ENCODE measurements at regions not wholly inside any gene's neighbourhood (a gene's known extent, or its start where the extent isn't known, plus 50 kb on each side); places are given as distances from the start of the nearest gene placed in this dataset.
"Not testable (repeated sequence)": the region's sequence is repeated elsewhere in the genome, so short reads cannot be mapped to it uniquely, and the experiment has no call there.

- DNase-seq: not testable (repeated sequence)
Measured at GRCh38 chrX:3972104-3972858, 258.8 kb upstream of the PRKX start.

GRCh38 chrX:3968749-3969148, 255.3 kb upstream of the PRKX start:
- DNase-seq: no peak

GRCh38 chrX:3963980-3964379, 250.5 kb upstream of the PRKX start:
- no peak for DNase-seq

- DNase-seq: no peak
Measured at GRCh38 chrX:3962511-3963311, 249.3 kb upstream of the PRKX start.

- no peak for DNase-seq
Measured at GRCh38 chrX:3960952-3961351, 247.5 kb upstream of the PRKX start.

GRCh38 chrX:3951859-3952258, 238.4 kb upstream of the PRKX start:
- no peak for DNase-seq

GRCh38 chrX:3950373-3950772, 236.9 kb upstream of the PRKX start:
- no peak for DNase-seq

GRCh38 chrX:3943965-3944364, 230.5 kb upstream of the PRKX start:
- no peak for DNase-seq

- DNase-seq: no peak
Measured at GRCh38 chrX:3940000-3940610, 226.7 kb upstream of the PRKX start.

- DNase-seq: no peak
Measured at GRCh38 chrX:3938587-3938986, 225.1 kb upstream of the PRKX start.

GRCh38 chrX:3935196-3935595, 221.7 kb upstream of the PRKX start:
- not testable (repeated sequence) for DNase-seq

GRCh38 chrX:3920424-3921017, 207.1 kb upstream of the PRKX start:
- not testable (repeated sequence) for DNase-seq

GRCh38 chrX:3919668-3920423, 206.4 kb upstream of the PRKX start:
- DNase-seq: not testable (repeated sequence)

- DNase-seq: not testable (repeated sequence)
Measured at GRCh38 chrX:3914813-3915212, 201.4 kb upstream of the PRKX start.

GRCh38 chrX:3914059-3914458, 200.6 kb upstream of the PRKX start:
- DNase-seq: not testable (repeated sequence)

- DNase-seq: not testable (repeated sequence)
Measured at GRCh38 chrX:3911012-3911411, 197.6 kb upstream of the PRKX start.

GRCh38 chrX:3910611-3911010, 197.2 kb upstream of the PRKX start:
- DNase-seq: not testable (repeated sequence)

- DNase-seq: not testable (repeated sequence)
Measured at GRCh38 chrX:3905522-3906258, 192.2 kb upstream of the PRKX start.

- not testable (repeated sequence) for DNase-seq
Measured at GRCh38 chrX:3902222-3902621, 188.8 kb upstream of the PRKX start.

GRCh38 chrX:3896755-3897154, 183.3 kb upstream of the PRKX start:
- not testable (repeated sequence) for DNase-seq

- not testable (repeated sequence) for DNase-seq
Measured at GRCh38 chrX:3882553-3882920, 169.1 kb upstream of the PRKX start.

Measured in KG1 (cell line).